ENCODE measurements at regions not wholly inside any gene's neighbourhood (a gene's known extent, or its start where the extent isn't known, plus 50 kb on each side); places are given as distances from the start of the nearest gene placed in this dataset.

DNA sequence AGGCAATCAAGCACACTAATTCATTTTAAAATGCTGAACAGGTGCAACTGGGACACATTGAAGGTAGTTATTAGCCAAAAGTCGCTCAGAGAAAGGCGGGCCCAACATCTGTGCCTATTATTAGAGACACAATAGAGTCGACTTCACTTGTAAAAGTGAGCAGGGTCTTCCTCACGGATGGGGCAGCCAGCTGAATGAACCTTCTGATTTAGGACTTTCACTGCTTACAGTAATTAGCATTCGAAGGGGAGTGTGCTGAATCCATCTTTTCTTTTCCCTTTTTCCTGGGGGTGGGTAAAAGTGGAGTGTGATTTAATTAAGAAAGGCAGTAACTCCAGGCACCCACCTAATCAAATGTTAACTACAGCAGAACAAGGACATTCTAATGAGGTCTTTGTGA, 677.7 kb downstream of the DCDC2C start:
- TF ChIP-seq, protein P1, sequence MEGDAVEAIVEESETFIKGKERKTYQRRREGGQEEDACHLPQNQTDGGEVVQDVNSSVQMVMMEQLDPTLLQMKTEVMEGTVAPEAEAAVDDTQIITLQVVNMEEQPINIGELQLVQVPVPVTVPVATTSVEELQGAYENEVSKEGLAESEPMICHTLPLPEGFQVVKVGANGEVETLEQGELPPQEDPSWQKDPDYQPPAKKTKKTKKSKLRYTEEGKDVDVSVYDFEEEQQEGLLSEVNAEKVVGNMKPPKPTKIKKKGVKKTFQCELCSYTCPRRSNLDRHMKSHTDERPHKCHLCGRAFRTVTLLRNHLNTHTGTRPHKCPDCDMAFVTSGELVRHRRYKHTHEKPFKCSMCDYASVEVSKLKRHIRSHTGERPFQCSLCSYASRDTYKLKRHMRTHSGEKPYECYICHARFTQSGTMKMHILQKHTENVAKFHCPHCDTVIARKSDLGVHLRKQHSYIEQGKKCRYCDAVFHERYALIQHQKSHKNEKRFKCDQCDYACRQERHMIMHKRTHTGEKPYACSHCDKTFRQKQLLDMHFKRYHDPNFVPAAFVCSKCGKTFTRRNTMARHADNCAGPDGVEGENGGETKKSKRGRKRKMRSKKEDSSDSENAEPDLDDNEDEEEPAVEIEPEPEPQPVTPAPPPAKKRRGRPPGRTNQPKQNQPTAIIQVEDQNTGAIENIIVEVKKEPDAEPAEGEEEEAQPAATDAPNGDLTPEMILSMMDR (IDR thresholded peaks at IDR 0.05): no peak
- TF ChIP-seq POLR2A (IDR thresholded peaks at IDR 0.05): no peak

Data from breast epithelium (tissue), 3 donors.